ENCODE measurements at regions not wholly inside any gene's neighbourhood (a gene's known extent, or its start where the extent isn't known, plus 50 kb on each side); places are given as distances from the start of the nearest gene placed in this dataset.

- TF ChIP-seq CTCF (IDR thresholded peaks at IDR 0.05) (no peak), POLR2AphosphoS5 (IDR thresholded peaks at IDR 0.05) (no peak)
Observed at GRCh38 chr4:131447883-131448282, 1701.2 kb upstream of the PCDH10 start.
